HG02610 (cell line): ENCODE measurements at regions not wholly inside any gene's neighbourhood (a gene's known extent, or its start where the extent isn't known, plus 50 kb on each side); places are given as distances from the start of the nearest gene placed in this dataset.
"Not testable (repeated sequence)": the region's sequence is repeated elsewhere in the genome, so short reads cannot be mapped to it uniquely, and the experiment has no call there.

Experiments
- ATAC-seq: cut with Tn5 transposase; IDR thresholded peaks from one replicate; pipeline ENCODE4 v1.9.1; 2021; ENCODE audit warnings: mild to moderate bottlenecking, moderate library complexity; ENCODE audit not compliant: unreplicated experiment

DNA sequence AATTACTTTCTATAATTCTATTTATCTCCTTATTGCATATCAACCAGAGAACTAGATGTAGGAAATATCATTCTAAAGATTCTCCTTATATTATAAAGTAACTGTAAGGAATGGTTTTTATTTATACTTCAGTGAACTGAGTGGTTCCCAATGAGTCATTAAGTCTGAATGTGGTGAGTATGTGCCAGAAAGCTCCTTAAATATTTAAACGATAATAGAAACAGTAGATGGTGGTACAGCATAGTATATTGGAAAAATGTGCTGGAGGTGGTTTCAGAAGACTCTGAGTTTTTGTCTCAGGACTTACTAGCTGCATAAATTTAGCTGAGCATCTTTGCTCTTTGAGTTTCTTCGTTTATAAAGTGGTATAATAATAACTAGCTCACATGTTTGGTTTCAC lies 653.5 kb downstream of the FAM181B start:
- ATAC-seq: no peak

DNA sequence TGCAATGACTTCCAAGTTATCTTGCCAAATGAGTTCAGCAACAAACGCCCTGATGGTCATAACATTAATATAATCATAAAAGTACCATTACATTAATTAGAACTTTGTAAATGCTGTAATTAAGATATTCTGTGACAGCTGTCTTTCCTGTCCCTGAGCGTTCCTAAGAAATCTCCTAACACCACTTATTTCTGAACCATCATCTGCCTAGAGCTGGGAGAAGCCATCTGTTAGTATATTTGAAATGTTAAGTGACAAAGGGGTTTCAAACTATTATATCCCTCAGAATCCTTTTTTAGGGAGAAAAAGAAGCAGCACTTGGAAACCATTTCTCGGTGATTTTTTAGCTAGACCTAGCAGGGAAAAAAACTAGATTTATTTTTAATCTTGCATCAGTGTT lies 657.5 kb downstream of the FAM181B start:
- no peak for ATAC-seq

DNA sequence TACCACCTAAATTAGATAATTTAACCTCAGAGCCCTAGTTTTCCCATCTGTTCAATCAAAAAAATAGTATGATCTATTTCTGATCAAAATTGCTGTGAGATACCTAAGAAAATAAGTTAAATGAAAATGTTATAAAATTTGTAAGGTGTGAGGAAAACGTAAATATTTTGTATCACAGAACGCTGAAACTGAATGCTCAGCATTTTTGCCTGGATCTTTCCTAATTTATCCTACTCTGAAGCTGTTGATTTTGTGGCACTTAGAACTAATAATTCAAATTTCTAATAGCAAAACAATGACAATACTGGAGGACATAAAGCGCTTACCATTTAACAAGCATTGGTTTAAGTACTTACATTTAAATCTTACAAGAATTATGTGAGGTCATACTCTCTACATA lies 674.2 kb downstream of the FAM181B start:
- no peak for ATAC-seq

DNA sequence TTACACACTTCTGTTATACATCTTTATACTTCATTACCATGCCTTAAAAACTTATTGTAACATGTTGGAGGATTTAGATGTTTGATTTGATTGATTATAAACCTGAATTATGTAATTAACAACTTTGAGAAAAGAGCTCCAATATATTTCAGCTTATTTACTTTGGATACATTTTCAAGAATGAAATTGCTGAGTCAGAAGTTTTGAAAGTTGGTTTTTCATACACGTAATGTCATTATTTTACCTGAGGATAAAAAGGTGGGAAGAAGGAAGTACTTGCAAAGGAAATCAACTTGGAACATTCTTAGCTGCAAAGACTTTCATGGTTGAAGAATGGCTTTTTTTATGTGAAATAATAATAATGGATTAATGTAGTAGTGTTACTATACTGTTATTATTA lies 677.2 kb downstream of the FAM181B start:
- ATAC-seq: no peak

DNA sequence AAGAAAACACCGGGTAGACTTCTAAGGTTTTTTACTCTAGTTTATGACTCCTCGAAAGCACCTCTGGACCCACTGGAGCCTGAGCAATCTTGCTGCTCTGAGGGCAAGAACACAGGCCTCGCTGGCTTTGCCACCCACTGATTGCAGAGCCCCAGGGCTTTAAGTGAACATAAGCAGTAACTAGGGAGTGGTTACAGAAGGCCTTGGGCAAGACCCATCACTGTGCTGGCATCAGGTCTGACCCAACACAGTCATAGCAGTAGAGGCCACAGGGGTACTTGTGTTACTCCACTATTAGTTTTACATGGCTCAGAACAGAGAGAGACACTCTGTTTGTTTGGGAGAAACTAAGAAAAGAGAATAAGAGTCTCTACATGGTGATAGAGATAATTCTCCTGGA lies 684.5 kb downstream of the FAM181B start:
- ATAC-seq: no peak

DNA sequence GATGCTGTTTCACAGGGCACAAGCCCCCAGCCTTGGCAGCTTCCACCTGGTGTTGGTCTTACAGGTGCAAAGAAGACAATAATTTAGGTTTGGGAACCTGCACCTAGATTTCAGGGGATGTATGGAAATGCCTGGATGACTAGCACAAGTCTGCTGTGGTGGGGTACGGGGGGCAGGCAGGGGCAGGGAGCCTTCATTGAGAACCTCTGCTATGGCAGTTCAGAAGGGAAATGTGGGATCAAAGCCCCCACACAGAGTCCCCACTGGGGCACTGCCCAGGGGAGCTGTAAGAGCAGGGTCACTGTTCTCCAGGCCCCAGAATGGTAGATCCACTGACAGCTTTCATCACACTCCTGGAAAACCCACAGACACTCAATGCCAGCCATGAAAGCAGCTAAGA lies 686.5 kb downstream of the FAM181B start:
- no peak for ATAC-seq

DNA sequence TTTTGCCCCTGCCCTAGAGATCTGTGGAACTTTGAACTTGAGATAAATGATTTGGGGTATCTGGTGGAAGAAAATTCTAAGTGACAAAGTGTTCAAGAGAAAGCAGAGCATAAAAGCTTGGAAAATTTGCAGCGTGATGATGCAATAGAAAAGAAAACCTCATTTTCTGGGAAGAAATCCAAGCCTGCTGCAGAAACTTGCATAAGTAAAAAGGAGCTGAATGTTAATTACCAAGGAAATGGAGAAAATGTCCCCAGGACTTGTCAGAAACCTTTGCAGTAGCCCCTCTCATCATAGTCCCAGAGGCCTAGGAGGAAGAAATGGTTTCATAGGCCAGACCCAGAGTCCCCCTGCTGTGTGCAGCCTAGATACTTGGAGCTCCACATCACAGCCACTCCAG lies 686.9 kb downstream of the FAM181B start:
- no peak for ATAC-seq

DNA sequence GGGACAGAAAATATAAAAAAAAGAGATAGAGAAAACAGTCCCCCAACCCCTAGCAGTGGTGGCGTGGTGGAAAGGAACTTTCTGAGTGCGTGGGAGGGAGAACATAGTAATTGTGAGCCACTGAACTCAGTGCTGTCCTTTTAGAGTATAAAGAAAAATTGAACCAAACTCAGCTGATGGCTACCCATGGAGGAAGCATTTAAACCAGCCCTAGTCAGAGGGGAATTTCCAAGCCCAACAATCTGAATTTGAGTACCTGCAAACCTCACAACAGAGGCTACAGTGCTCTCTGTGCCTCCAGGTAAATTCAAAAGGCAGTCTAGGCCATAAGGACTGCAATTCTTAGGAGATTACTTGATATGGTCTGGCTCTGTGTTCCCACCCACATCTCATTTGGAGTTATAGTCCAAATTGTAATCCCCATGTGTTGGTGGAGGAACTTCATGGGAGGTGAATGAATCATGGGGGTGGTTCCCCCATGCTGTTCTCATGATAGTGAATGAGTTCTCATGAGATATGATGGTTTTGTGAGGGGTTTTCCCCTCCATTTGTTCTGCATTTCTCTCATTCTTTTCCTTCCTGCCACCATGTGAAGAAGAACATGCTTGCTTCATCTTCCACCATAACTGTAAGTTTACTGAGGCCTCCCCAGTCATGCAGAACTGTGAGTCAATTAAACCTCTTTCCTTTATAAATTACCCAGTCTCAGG lies 687.8 kb downstream of the FAM181B start:
- ATAC-seq: no peak

DNA sequence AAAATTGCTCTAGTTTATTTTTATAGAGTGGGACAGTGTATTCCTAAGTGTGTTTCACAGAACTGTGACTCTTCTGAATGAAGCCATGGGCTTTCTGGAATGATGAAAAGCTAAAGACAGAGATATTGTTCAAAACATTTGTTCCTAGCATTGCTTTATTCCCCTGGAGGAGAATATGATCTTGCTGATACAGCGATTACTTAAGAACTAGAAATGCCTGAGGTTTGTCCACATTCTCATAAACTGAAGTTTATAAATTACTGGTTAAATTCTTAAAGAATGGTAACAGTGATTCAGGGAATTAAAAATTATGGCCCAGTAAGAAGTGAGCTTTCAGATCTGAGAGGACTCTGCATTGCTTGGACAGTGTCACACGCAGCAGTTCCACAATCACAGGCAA lies 690.3 kb downstream of the FAM181B start:
- ATAC-seq: no peak

DNA sequence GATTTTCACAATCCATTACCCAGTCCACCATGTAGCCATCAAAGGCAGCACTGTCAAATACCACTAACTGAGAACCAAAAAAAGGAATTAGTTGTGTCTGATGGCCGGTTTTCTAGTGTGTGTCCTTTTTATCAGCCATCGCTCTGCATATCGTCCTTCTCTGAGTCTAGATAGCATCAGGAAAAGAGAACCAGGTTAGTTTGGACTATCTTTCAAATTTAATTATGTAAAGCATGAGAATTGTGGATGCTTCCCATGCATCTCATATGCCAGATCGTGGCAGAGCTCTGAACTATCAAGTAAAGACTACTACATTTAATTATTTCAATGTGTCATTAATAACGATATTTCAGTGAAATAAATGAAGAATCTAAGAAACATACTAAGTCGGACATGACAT lies 691.9 kb downstream of the FAM181B start:
- no peak for ATAC-seq

DNA sequence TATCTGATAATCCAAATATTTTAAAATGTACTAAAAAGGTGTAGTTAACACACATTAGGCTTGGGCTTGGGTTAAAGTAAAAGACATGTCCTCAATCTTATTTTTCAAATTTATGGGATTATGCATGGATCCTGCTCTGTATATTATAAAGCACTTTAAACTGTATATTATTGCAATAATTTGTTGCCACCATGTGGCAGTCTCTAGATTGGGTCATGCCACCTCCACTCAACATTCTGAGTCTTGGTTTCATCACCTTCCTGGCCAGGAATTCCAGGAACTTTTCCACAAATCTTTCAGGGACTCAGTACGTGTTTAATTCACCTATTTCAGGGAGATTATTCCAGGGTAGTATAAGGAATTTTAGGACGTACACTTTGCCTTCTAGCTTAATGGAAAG lies 695.5 kb downstream of the FAM181B start:
- ATAC-seq: no peak

DNA sequence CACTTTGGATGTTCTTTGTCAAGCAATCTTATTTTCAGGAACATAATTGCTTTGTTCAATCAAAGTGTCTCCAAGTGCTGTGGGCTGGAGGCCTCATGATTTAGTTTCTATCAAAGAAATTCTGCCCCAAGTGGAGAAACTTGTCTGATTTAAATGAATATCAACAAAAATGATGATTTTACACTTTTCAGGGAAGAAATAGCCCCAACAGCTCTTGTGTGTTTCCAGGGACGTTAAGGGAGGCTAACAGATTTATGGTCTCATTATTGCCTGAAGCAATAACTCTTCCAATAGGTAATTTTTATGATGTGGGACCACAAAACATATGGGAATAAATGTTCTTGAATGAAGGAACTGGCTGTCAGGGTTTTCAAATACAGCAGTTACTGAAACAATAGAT lies 699.1 kb downstream of the FAM181B start:
- ATAC-seq: no peak

DNA sequence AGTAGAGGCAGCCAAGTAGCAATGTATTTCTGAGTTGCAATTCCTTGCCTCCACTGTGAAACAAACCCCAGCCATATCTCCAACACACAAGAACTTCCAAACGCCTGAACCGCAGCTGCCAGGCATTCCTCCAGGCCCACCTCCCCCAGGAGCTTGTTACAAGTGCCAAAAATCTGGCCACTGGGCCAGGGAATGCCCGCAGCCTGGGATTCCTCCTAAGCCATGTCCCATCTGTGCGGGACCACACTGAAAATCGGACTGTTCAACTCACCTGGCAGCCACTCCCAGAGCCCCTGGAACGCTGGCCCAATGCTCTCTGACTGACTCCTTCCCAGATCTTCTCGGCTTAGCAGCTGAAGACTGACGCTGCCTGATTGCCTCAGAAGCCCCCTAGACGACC lies 706.3 kb downstream of the FAM181B start:
- not testable (repeated sequence) for ATAC-seq

DNA sequence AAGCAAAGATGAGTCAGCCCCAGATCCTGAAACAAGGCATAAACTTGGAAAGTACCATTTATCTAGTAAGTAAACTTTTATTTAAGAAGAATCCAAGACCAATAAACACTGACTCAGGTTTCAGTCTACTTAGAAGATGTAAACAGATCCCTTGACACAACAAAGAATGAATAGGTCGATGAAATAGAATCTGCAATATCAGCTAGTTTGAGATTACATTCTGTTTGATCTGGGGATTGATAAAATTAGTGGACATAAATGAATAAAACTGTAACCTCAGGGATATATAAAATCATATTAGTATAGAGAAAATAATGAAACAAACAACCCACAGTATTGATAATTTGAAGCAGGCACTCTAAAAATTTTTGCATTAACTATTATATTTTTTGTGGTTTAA lies 708.9 kb downstream of the FAM181B start:
- no peak for ATAC-seq

DNA sequence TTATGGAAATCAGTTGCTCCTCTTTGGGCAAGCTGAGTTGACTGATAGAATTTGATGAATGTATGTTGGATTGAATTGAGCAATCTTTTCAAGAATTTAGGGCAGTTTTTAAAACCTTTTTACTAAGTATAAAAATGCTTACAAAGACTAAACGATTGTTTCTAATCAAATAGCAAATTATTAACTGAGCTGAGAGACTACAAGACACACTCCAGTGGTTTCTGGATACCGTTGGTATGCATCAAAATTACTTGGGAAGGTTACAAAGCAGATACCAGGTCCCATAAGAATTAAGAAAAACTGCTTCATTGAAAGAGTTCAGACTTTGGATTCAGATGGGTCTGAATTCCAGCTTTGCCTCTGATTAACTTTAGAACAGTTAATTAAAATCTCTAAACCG lies 721.4 kb downstream of the FAM181B start:
- no peak for ATAC-seq

DNA sequence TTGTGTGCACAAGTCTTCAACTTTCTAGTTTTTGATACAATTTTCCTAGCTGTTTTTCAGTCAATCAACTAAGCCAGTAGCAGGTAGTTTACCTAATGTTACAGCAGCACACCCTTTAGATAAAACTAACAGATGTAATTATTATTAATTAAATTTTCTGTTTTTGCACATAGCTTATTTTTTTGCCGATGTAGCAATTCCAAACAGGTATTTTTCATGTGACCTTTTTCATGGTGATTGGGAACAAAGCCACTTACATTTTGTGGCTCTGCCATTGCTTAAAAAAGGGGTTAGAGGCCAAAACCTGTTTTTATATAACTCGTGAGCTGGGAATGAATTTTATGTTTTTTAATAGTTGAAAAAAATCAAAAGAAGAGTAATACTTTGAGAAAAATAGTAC lies 724.5 kb downstream of the FAM181B start:
- ATAC-seq: no peak

DNA sequence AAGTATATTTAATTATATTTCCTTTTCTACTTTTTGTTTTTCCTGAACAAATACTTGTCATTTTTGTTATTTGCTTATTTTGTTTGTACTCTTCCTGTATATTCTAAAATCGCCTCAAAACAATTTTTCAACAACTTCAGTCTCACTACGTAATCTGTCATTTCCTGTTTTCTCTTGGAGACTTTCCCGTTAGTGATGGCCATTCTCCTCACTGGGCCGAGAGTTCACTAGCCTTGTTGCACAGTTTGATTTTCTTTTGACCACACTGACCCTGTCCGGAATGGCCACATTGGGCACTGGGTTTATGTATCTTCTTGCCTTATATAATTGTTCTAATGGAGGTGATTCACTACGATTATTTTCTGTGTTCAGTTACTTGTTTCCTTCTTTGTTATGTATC lies 726.1 kb downstream of the FAM181B start:
- ATAC-seq: no peak

DNA sequence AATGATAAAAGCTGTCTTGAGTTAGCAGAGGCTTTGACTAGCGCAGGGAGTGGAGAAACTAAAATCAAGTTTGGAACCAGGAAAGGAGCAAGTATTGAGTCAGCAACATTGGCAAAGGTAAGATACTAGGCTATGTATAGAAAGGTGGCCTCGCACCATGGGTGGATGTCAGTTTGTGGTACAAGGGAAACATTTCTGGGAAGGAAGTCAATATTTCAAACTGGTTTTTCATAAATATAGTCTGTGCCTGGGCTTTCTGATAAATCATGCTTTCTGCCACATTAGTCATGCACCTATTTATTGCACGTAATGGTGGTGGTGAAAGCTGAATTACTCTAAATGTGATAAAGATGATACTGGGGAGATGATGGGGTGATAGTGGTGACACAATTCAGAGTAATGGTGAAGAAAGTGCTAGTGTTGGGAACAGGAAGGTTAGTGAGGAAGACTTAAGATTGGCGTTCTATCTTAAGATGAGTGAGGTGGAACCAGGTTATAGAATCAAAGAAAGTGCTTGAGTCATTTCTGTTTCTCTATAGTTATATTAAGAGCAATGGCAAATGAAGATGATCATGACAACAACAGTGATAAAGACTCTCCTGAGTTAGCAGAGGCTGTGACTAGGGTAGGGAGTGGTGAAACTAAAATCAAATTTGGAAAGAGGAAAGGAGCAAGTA lies 729.0 kb downstream of the FAM181B start:
- ATAC-seq: no peak

DNA sequence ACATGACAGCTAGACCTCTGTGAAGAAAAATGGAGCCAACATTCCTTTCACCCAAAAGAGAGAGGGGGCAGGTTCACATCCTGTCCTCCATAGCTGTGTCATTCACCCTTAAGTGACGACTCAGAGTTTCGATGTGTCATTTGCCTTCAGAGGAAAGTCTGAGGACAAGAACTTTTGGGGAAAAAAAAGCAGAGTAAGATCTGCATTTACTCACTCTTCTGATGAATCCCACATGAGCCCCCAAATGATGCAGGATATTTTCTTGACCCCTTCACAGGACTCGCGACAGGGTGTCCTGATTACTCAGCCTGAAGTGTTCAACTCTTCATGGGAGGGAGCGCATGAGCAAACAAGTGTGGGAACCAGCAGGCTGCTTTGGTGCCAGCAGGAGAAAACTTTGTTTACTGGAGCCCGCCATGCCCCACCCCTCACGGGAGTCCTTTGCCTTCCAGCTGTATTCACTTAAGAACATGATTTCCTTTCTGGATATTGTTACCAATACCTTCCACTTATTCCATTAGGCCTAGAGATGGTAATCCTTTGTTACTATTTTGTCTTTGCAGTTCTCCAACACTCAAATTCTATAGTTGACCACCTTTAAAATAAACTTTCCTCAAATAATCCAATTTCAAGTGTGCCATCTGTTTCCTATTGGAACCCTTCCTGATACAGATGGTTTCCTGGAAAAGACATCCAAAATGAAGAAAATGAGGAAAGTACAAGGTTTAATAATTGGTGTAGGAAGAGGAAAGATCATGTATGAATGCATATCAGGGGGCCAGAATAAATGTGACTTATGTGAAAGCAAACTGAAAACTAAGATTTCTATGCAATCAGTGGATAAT lies 729.8 kb downstream of the FAM181B start:
- no peak for ATAC-seq

DNA sequence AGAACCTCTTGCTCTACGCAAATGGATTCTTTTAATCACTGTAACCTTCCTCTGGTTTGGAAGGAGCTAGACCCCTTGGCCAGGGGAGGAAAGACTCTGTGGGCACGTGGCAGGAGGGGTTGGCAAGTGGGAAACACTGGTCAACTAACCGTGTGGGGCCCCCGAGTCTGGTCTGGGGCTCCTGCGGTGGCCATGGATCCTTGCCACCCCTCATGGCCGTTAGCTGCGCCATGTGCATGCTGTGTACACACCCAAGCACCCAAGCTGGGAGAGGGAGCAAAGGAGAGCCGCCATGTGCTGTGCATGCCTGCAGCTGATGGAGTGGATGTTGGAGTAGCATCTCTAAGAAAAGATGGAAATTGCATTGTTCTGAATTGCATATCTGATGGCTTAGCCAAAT lies 730.6 kb downstream of the FAM181B start:
- ATAC-seq: no peak

DNA sequence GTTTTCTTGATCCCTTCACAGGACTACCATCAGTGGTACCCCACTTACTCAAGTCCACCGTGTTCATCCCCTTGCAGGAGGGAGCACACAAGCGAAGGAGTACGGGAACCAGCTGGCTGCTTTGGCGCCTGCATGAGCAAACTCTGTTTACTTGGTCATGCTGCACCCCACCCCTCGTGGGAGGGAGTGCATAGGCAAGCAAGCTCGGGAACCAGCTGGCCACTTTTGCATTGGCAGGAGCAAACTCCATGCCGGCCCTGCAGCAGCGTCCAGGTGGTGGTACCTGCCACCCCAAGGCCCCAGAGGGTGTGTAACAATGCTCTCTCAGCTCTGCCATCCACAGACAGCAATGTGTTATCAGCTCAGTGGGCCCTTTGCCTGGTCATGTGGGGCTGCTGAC lies 737.8 kb downstream of the FAM181B start:
- ATAC-seq: no peak

DNA sequence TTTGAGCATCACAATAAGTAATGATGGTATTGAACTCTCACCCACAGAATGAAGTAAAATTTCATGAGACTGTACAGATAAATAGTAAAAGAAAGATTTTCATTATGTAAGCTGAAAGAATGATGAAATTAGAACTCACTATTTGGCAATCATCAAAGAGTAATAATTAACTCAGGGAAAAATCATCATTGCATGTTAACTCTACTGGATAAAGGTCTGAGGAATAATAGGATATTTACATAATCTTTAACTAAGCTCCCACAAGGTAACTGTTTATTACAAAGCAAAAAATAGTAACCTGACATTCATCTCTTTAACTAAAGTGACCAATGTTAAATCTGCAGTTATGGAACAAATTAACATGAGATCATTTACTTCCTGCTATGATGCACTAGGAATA lies 739.9 kb downstream of the FAM181B start:
- ATAC-seq: no peak
